PC-3 (cell line): ENCODE measurements at regions not wholly inside any gene's neighbourhood (a gene's known extent, or its start where the extent isn't known, plus 50 kb on each side); places are given as distances from the start of the nearest gene placed in this dataset.

Source experiments
- EZH2 ChIP-seq: fragments of 300-600 bp; sonication (generic); IDR thresholded peaks from one replicate; pipeline ENCODE4 v1.6.1; 2017; ENCODE audit warnings: antibody characterized with exemption, mild to moderate bottlenecking, low read length; ENCODE audit not compliant: unreplicated experiment
- EZH2phosphoT487 ChIP-seq: fragments of 300-600 bp; sonication (generic); IDR thresholded peaks from 2 replicates; pipeline ENCODE4 v1.6.1; 2018; ENCODE audit warnings: mild to moderate bottlenecking, antibody characterized with exemption, low read length, borderline replicate concordance

DNA sequence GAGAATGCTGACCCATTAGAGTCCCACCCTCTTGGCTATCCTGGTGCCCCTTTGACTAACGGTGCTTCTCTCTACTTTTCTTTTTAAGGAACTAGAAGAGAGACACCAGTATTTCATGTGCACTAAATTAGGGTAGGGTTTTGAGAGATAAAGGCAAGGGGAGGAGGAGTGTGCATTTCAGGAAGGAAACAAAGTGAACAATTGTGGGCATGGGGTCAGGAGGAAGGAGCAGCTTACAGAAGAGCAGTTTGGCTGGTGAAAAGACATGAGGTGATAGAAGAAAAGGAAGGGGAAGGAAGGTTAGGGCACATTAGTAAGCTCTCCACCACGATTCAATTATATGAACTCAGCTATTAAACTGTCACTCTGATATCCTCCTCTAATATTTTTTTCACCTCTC, 105.8 kb upstream of the CTAGE1 start:
- TF ChIP-seq EZH2phosphoT487 (no peak), EZH2 (no peak)
